ENCODE measurements at regions not wholly inside any gene's neighbourhood (a gene's known extent, or its start where the extent isn't known, plus 50 kb on each side); places are given as distances from the start of the nearest gene placed in this dataset.

GRCh38 chr2:138867341-138867740 lies 87.2 kb upstream of the NXPH2 start:
- no peak overlapping the region for H3K4me3 ChIP-seq
- DNase-seq, result no peak
- no peaks in the 10 kb centered on the region for H3K4me1 ChIP-seq
- FAIRE-seq, result no peak
- no peak for ATAC-seq
- H3K27me3 ChIP-seq, result no peaks in the 10 kb centered on the region
- TF ChIP-seq CTCF (IDR thresholded peaks at IDR 0.05), result no peak
- intact Hi-C loops (cut with DNase I), result no loop called here
- no peaks in the 10 kb centered on the region for H3K36me3 ChIP-seq
- 69 to 80% methylated on average over 1 of the region's 1 CpG for WGBS, 2 donors
- H3K9me3 ChIP-seq, result no peaks in the 10 kb centered on the region
- no peak overlapping the region for H3K27ac ChIP-seq

GRCh38 chr2:138866797-138867196 lies 86.6 kb upstream of the NXPH2 start:
- H3K9me3 ChIP-seq, result no peaks in the 10 kb centered on the region
- FAIRE-seq (no peak), DNase-seq (no peak), ATAC-seq (no peak)
- no peaks in the 10 kb centered on the region for H3K27me3 ChIP-seq
- H3K4me1 ChIP-seq, result no peaks in the 10 kb centered on the region
- no peak overlapping the region for H3K4me3 ChIP-seq
- intact Hi-C loops (cut with DNase I), result no loop called here
- H3K36me3 ChIP-seq, result no peaks in the 10 kb centered on the region
- no peak for TF ChIP-seq CTCF (IDR thresholded peaks at IDR 0.05)
- H3K27ac ChIP-seq, result no peak overlapping the region

- ATAC-seq, result no peak
- no peak overlapping the region for H3K27ac ChIP-seq
- no peak for DNase-seq
- intact Hi-C loops (cut with DNase I), result no loop called here
- H3K4me1 ChIP-seq, result no peaks in the 10 kb centered on the region
- no peaks in the 10 kb centered on the region for H3K27me3 ChIP-seq
- H3K36me3 ChIP-seq, result no peaks in the 10 kb centered on the region
- 59 to 64% methylated on average over 3 of the region's 3 CpGs for WGBS, 2 donors
- no peak for FAIRE-seq
- no peak overlapping the region for H3K4me3 ChIP-seq
- no peaks in the 10 kb centered on the region for H3K9me3 ChIP-seq
- TF ChIP-seq CTCF (IDR thresholded peaks at IDR 0.05), result no peak
These were observed 73.6 kb upstream of the NXPH2 start for GRCh38 chr2:138853761-138854160.

- no peaks in the 10 kb centered on the region for H3K27me3 ChIP-seq
- DNase-seq (no peak), ATAC-seq (no peak), FAIRE-seq (no peak)
- H3K4me3 ChIP-seq, result no peak overlapping the region
- no peak overlapping the region for H3K27ac ChIP-seq
- H3K9me3 ChIP-seq, result no peaks in the 10 kb centered on the region
- H3K36me3 ChIP-seq, result no peaks in the 10 kb centered on the region
- TF ChIP-seq CTCF (IDR thresholded peaks at IDR 0.05), result no peak
- 46% methylated on average over 1 of the region's 1 CpG for WGBS, 2 donors
- intact Hi-C loops (cut with DNase I), result no loop called here
- no peaks in the 10 kb centered on the region for H3K4me1 ChIP-seq
These were observed 73.1 kb upstream of the NXPH2 start for GRCh38 chr2:138853296-138853695.

- H3K9me3 ChIP-seq, result no peaks in the 10 kb centered on the region
- no peak overlapping the region for H3K4me3 ChIP-seq
- no peaks in the 10 kb centered on the region for H3K4me1 ChIP-seq
- no peak for DNase-seq
- intact Hi-C loops (cut with DNase I), result no loop called here
- H3K27me3 ChIP-seq, result no peaks in the 10 kb centered on the region
- peak; percentile 14 to 53 (median 39) for TF ChIP-seq CTCF (IDR thresholded peaks at IDR 0.05)
- 54 to 60% methylated on average over 8 of the region's 8 CpGs for WGBS, 2 donors
- H3K27ac ChIP-seq, result no peak overlapping the region
- H3K36me3 ChIP-seq, result no peaks in the 10 kb centered on the region
- no peak for FAIRE-seq
- peak in 3 of 4 donors; percentile 57 to 68 (median 65) for ATAC-seq
These were observed 66.1 kb upstream of the NXPH2 start for GRCh38 chr2:138846216-138846821.

Measured in pancreas (tissue), 10 donors.